Mammary epithelial cell (primary cell): ENCODE measurements at regions not wholly inside any gene's neighbourhood (a gene's known extent, or its start where the extent isn't known, plus 50 kb on each side); places are given as distances from the start of the nearest gene placed in this dataset.

ENCODE experiments used
- CTCF ChIP-seq, 2 donors: IDR thresholded peaks in 1 of 2; conservative IDR thresholded peaks in 1 of 2; 2 replicates each; pipeline ENCODE4 v1.5.1; 2011 to 2012; ENCODE audit warnings: inconsistent platforms in 2 of 2, low read length in 2 of 2, mild to moderate bottlenecking in 2 of 2, control low read depth in 1 of 2, low read depth in 1 of 2; ENCODE audit not compliant: insufficient read depth in 1 of 2; ENCODE audit errors: extremely low read depth in 1 of 2
- EZH2 ChIP-seq: IDR thresholded peaks from 2 replicates; pipeline ENCODE4 v1.6.1; 2012; ENCODE audit warnings: low read length, inconsistent platforms, borderline replicate concordance

GRCh38 chr7:50221028-50221427, 83.5 kb upstream of the IKZF1 start:
- TF ChIP-seq CTCF (conservative IDR thresholded peaks at IDR 0.05 in 1 of 2, IDR thresholded peaks at IDR 0.05 in 1 of 2; ENCODE audit: extremely low read depth in 1 of 2, insufficient read depth in 1 of 2, low read depth in 1 of 2, low read length in 2 of 2) = no peak
- no peak for TF ChIP-seq EZH2
